ENCODE measurements at regions not wholly inside any gene's neighbourhood (a gene's known extent, or its start where the extent isn't known, plus 50 kb on each side); places are given as distances from the start of the nearest gene placed in this dataset.

GRCh38 chr14:56463271-56463890 lies 116.2 kb upstream of the TMEM260 start:
- no peaks in the 10 kb centered on the region for H4K20me1 ChIP-seq (ENCODE audit: insufficient read depth, low read length)
- H3K79me2 ChIP-seq (ENCODE audit: insufficient read depth, low read length), result no peaks in the 10 kb centered on the region
- DNase-seq, result no peak
- no peak overlapping the region for H3K27ac ChIP-seq (ENCODE audit: low read length)
- TF ChIP-seq EZH2 (IDR thresholded peaks at IDR 0.05; ENCODE audit: borderline replicate concordance, low read depth, low read length, severe bottlenecking), result no peak
- TF ChIP-seq CTCF (IDR thresholded peaks at IDR 0.05; ENCODE audit: borderline replicate concordance, extremely low read depth, low read length, poor library complexity, severe bottlenecking), result no peak
- no peak overlapping the region for H3K4me3 ChIP-seq (ENCODE audit: low read depth in 1 of 2, low read length in 2 of 2)
- no peak for ATAC-seq (ENCODE audit: insufficient read depth, low read depth)
- no peaks in the 10 kb centered on the region for H3K27me3 ChIP-seq (ENCODE audit: insufficient read depth, low read length, poor library complexity)
- H3K9ac ChIP-seq (ENCODE audit: low read depth, low read length), result no peak overlapping the region
- no peak overlapping the region for H3K4me2 ChIP-seq (ENCODE audit: insufficient read depth, low read length)
- no peak overlapping the region for H2AFZ ChIP-seq (ENCODE audit: low read depth, low read length)
- H3K9me3 ChIP-seq (ENCODE audit: insufficient read depth, low read length, severe bottlenecking), result no peaks in the 10 kb centered on the region
- H3K4me1 ChIP-seq (ENCODE audit: insufficient read depth, low read length), result no peaks in the 10 kb centered on the region
- no peaks in the 10 kb centered on the region for H3K36me3 ChIP-seq (ENCODE audit: insufficient read depth, low read length)

GRCh38 chr14:56471056-56471455 lies 108.5 kb upstream of the TMEM260 start:
- H3K27ac ChIP-seq (ENCODE audit: low read length), result no peak overlapping the region
- no peaks in the 10 kb centered on the region for H3K36me3 ChIP-seq (ENCODE audit: insufficient read depth, low read length)
- no peaks in the 10 kb centered on the region for H3K79me2 ChIP-seq (ENCODE audit: insufficient read depth, low read length)
- H3K9me3 ChIP-seq (ENCODE audit: insufficient read depth, low read length, severe bottlenecking), result no peaks in the 10 kb centered on the region
- no peaks in the 10 kb centered on the region for H3K27me3 ChIP-seq (ENCODE audit: insufficient read depth, low read length, poor library complexity)
- ATAC-seq (ENCODE audit: insufficient read depth, low read depth) (no peak), DNase-seq (no peak)
- H3K4me3 ChIP-seq (ENCODE audit: low read depth in 1 of 2, low read length in 2 of 2), result no peak overlapping the region
- H3K4me2 ChIP-seq (ENCODE audit: insufficient read depth, low read length), result no peak overlapping the region
- H3K4me1 ChIP-seq (ENCODE audit: insufficient read depth, low read length), result no peaks in the 10 kb centered on the region; the same call in 1 of the 2 replicates
- TF ChIP-seq CTCF (IDR thresholded peaks at IDR 0.05; ENCODE audit: borderline replicate concordance, extremely low read depth, low read length, poor library complexity, severe bottlenecking) (no peak), EZH2 (IDR thresholded peaks at IDR 0.05; ENCODE audit: borderline replicate concordance, low read depth, low read length, severe bottlenecking) (no peak)
- H3K9ac ChIP-seq (ENCODE audit: low read depth, low read length), result no peak overlapping the region
- H2AFZ ChIP-seq (ENCODE audit: low read depth, low read length), result no peak overlapping the region
- no peaks in the 10 kb centered on the region for H4K20me1 ChIP-seq (ENCODE audit: insufficient read depth, low read length)

- Histone ChIP-seq H2AFZ (ENCODE audit: low read depth, low read length) (no peak overlapping the region), H4K20me1 (ENCODE audit: insufficient read depth, low read length) (no peaks in the 10 kb centered on the region), H3K9me3 (ENCODE audit: insufficient read depth, low read length, severe bottlenecking) (no peaks in the 10 kb centered on the region), H3K27ac (ENCODE audit: low read length) (no peak overlapping the region), H3K36me3 (ENCODE audit: insufficient read depth, low read length) (no peaks in the 10 kb centered on the region), H3K9ac (ENCODE audit: low read depth, low read length) (no peak overlapping the region), H3K27me3 (ENCODE audit: insufficient read depth, low read length, poor library complexity) (no peaks in the 10 kb centered on the region), H3K79me2 (ENCODE audit: insufficient read depth, low read length) (no peaks in the 10 kb centered on the region), H3K4me1 (ENCODE audit: insufficient read depth, low read length) (no peaks in the 10 kb centered on the region; the same call in 1 of the 2 replicates), H3K4me3 (ENCODE audit: low read depth in 1 of 2, low read length in 2 of 2) (no peak overlapping the region), H3K4me2 (ENCODE audit: insufficient read depth, low read length) (no peak overlapping the region)
- TF ChIP-seq EZH2 (IDR thresholded peaks at IDR 0.05; ENCODE audit: borderline replicate concordance, low read depth, low read length, severe bottlenecking) (no peak), CTCF (IDR thresholded peaks at IDR 0.05; ENCODE audit: borderline replicate concordance, extremely low read depth, low read length, poor library complexity, severe bottlenecking) (peak; percentile 96)
- DNase-seq (peak; percentile 21), ATAC-seq (ENCODE audit: insufficient read depth, low read depth) (peak; percentile 76)
These were observed 105.1 kb upstream of the TMEM260 start for GRCh38 chr14:56474419-56475022.

Measured in DND-41 (cell line).